ENCODE measurements at regions not wholly inside any gene's neighbourhood (a gene's known extent, or its start where the extent isn't known, plus 50 kb on each side); places are given as distances from the start of the nearest gene placed in this dataset.

DNA sequence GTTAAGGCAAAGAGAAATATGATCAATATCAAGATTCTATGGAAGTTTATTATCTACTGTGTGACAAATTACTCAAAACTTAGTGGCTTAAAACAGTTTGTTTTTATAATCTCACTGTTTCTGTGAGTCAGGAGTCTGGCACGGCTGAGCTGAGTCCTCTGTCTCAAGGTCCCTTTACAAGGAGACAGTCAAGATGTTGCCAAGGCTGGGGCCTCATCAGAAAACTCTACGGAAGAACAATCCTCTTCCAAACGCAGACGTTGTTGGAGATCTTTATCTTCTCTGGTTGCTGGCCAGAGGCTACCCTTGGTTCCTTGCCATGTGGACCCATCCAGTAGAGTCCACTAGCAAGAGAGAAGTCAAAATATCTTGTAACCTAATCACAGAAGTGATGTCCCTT is 100.6 kb upstream of the CCND2 start:
- TF ChIP-seq, protein P1, sequence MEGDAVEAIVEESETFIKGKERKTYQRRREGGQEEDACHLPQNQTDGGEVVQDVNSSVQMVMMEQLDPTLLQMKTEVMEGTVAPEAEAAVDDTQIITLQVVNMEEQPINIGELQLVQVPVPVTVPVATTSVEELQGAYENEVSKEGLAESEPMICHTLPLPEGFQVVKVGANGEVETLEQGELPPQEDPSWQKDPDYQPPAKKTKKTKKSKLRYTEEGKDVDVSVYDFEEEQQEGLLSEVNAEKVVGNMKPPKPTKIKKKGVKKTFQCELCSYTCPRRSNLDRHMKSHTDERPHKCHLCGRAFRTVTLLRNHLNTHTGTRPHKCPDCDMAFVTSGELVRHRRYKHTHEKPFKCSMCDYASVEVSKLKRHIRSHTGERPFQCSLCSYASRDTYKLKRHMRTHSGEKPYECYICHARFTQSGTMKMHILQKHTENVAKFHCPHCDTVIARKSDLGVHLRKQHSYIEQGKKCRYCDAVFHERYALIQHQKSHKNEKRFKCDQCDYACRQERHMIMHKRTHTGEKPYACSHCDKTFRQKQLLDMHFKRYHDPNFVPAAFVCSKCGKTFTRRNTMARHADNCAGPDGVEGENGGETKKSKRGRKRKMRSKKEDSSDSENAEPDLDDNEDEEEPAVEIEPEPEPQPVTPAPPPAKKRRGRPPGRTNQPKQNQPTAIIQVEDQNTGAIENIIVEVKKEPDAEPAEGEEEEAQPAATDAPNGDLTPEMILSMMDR (IDR thresholded peaks at IDR 0.05) = no peak
- no peak for TF ChIP-seq POLR2AphosphoS5 (IDR thresholded peaks at IDR 0.05; ENCODE audit: insufficient read depth in 1 of 2, low read depth in 1 of 2)
